Lower leg skin (tissue), 3 donors: ENCODE measurements at regions not wholly inside any gene's neighbourhood (a gene's known extent, or its start where the extent isn't known, plus 50 kb on each side); places are given as distances from the start of the nearest gene placed in this dataset.

Experiments
- CTCF ChIP-seq, 3 donors: fragments of 450-650 bp; IDR thresholded peaks; one replicate each; pipeline ENCODE4 v1.5.1; 2016; ENCODE audit warnings: antibody characterized with exemption in 3 of 3, mild to moderate bottlenecking in 3 of 3, moderate library complexity in 2 of 3
- POLR2A ChIP-seq, 2 donors: fragments of 450-650 bp; IDR thresholded peaks; one replicate each; pipeline ENCODE4 v1.6.1; 2016 to 2017; ENCODE audit warnings: antibody characterized with exemption in 2 of 2, mild to moderate bottlenecking in 1 of 2, moderate library complexity in 1 of 2

DNA sequence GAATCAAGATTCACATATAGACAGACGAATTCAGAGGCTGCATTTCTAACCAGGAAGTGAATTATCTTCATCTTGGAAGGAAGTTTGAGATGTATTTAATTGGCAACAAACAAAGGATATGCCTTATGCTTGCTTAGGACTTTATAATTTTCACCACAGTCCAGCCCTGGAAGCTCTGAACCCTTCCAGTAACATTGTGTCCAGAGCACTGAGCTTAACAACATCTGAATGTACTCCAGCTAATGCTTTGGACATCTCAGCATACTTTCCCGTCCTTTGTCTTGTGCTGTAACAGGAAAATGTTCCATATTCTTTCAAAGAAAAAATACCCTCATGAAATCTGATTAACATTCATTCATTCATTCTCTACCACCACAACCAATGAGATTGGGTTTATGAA, 136.3 kb upstream of the SPATS2L start:
- TF ChIP-seq POLR2A (IDR thresholded peaks at IDR 0.05) = no peak
- no peak for TF ChIP-seq CTCF (IDR thresholded peaks at IDR 0.05)
